HG02885 (cell line): ENCODE measurements at regions not wholly inside any gene's neighbourhood (a gene's known extent, or its start where the extent isn't known, plus 50 kb on each side); places are given as distances from the start of the nearest gene placed in this dataset.

ENCODE experiments used
- ATAC-seq: cut with Tn5 transposase; IDR thresholded peaks from one replicate; pipeline ENCODE4 v1.9.1; 2021; ENCODE audit warnings: mild to moderate bottlenecking; ENCODE audit not compliant: unreplicated experiment, poor library complexity

GRCh38 chr12:132439333-132439904, 50.5 kb upstream of the FBRSL1 start:
- ATAC-seq = no peak

GRCh38 chr12:132438726-132439125, 51.2 kb upstream of the FBRSL1 start:
- no peak for ATAC-seq

GRCh38 chr12:132437943-132438700, 51.8 kb upstream of the FBRSL1 start:
- ATAC-seq = no peak

GRCh38 chr12:132437252-132437932, 52.6 kb upstream of the FBRSL1 start:
- ATAC-seq = no peak

GRCh38 chr12:132436791-132437251, 53.1 kb upstream of the FBRSL1 start:
- ATAC-seq = no peak

GRCh38 chr12:132435486-132436187, 54.3 kb upstream of the FBRSL1 start:
- no peak for ATAC-seq

GRCh38 chr12:132433641-132434395, 56.1 kb upstream of the FBRSL1 start:
- no peak for ATAC-seq

GRCh38 chr12:132432721-132433577, 57.0 kb upstream of the FBRSL1 start:
- ATAC-seq = no peak

GRCh38 chr12:132432126-132432705, 57.7 kb upstream of the FBRSL1 start:
- no peak for ATAC-seq

- ATAC-seq = no peak
Observed at GRCh38 chr12:132430838-132431774, 58.8 kb upstream of the FBRSL1 start.

GRCh38 chr12:132429946-132430643, 59.9 kb upstream of the FBRSL1 start:
- peak; percentile 72 for ATAC-seq

- no peak for ATAC-seq
Observed at GRCh38 chr12:132429602-132429945, 60.4 kb upstream of the FBRSL1 start.

GRCh38 chr12:132428936-132429601, 60.9 kb upstream of the FBRSL1 start:
- no peak for ATAC-seq

GRCh38 chr12:132427999-132428935, 61.7 kb upstream of the FBRSL1 start:
- no peak for ATAC-seq

- ATAC-seq = no peak
Observed at GRCh38 chr12:132427174-132427768, 62.7 kb upstream of the FBRSL1 start.
